ENCODE measurements at regions not wholly inside any gene's neighbourhood (a gene's known extent, or its start where the extent isn't known, plus 50 kb on each side); places are given as distances from the start of the nearest gene placed in this dataset.

DNA sequence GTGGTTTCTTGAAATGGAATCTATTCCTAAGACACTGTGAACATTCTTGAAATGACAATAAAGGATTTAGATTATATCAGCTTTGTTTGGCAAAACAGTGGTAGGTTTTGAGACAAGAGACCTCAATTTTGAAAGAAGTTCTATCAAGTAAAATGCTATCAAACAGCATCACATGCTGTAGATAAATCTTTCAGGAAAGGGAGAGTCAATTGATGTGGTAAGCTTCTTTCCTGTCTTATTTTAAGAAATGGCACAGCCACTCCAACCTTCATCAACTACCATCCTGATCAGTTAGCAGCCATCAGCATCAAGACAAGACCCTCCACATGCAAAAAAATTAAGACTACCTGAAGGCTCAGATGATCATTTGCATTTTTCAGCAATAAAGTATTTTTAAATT lies 495.4 kb downstream of the TRIB2 start:
- TF ChIP-seq, protein P1, sequence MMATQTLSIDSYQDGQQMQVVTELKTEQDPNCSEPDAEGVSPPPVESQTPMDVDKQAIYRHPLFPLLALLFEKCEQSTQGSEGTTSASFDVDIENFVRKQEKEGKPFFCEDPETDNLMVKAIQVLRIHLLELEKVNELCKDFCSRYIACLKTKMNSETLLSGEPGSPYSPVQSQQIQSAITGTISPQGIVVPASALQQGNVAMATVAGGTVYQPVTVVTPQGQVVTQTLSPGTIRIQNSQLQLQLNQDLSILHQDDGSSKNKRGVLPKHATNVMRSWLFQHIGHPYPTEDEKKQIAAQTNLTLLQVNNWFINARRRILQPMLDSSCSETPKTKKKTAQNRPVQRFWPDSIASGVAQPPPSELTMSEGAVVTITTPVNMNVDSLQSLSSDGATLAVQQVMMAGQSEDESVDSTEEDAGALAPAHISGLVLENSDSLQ (IDR thresholded peaks at IDR 0.05), result no peak
- TF ChIP-seq ELF4 (IDR thresholded peaks at IDR 0.05) (no peak), SP1 (IDR thresholded peaks at IDR 0.05) (no peak), FOXM1 (IDR thresholded peaks at IDR 0.05; ENCODE audit: borderline replicate concordance) (no peak), FOXK2 (IDR thresholded peaks at IDR 0.05) (no peak), SUZ12 (IDR thresholded peaks at IDR 0.05) (no peak), BHLHE40 (IDR thresholded peaks at IDR 0.05; ENCODE audit: borderline replicate concordance) (no peak), FOXA1 (IDR thresholded peaks at IDR 0.05) (no peak), TARDBP (IDR thresholded peaks at IDR 0.05) (no peak), L3MBTL2 (conservative IDR thresholded peaks at IDR 0.05) (no peak), ARNT (IDR thresholded peaks at IDR 0.05) (no peak), LEF1 (IDR thresholded peaks at IDR 0.05; ENCODE audit: borderline replicate concordance) (no peak), HDGF (IDR thresholded peaks at IDR 0.05; ENCODE audit: borderline replicate concordance) (no peak), NFRKB (IDR thresholded peaks at IDR 0.05) (no peak), CTBP1 (IDR thresholded peaks at IDR 0.05; ENCODE audit: borderline replicate concordance) (no peak)
- CTCF ChIA-PET, result no interaction called here
- DNase-seq (ENCODE audit: extremely low spot score), result no peak
- POLR2A ChIA-PET, result no interaction called here

DNA sequence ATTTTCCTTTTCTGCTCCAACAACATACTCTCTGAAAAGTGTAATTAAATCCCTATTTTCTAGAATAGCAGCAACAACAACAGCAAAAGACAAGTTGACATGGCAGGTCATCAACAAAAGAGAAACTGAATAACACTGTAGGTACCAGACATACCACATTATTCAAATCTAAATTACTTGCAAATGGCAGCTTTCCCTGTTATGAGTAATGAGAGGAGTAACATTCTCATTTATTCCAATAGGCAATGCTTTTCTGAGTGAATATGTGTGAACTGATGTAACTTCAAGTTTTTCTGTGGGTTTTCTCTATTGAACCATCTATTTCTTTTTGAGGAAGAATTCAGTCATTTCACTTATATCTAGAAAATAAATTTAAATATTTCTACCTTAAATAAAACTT lies 501.5 kb downstream of the TRIB2 start:
- TF ChIP-seq, protein P1 (IDR thresholded peaks at IDR 0.05), result no peak
- no peak for TF ChIP-seq NFRKB (IDR thresholded peaks at IDR 0.05)
- CTCF ChIA-PET, result no interaction called here
- POLR2A ChIA-PET, result no interaction called here
- no peak for DNase-seq (ENCODE audit: extremely low spot score)

DNA sequence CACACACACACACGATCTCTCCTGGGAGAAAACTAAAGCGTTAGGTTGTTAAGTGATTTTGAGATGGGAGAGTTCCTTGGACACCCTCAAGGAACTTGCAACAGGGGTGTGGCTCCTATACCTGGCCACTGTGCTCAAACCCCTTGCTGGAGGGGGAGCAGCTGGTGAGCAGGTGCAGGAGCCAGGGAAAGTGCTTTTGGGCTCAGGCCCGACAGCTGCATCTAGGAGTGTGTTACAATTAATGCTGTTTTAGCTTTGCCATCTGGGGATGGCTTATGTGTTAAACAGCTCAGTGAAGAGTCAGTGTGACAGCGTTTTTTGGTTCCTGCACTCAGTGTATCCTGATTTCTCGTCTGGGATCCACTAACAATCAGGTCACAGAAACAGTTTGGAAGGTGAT lies 510.8 kb downstream of the TRIB2 start:
- ChIA-PET CTCF (no interaction called here), POLR2A (no interaction called here)
- TF ChIP-seq ELF4 (IDR thresholded peaks at IDR 0.05) (no peak), BHLHE40 (IDR thresholded peaks at IDR 0.05; ENCODE audit: borderline replicate concordance) (no peak), SUZ12 (IDR thresholded peaks at IDR 0.05) (no peak), FOXM1 (IDR thresholded peaks at IDR 0.05; ENCODE audit: borderline replicate concordance) (no peak), TARDBP (IDR thresholded peaks at IDR 0.05) (no peak), SP1 (IDR thresholded peaks at IDR 0.05) (no peak), CTBP1 (IDR thresholded peaks at IDR 0.05; ENCODE audit: borderline replicate concordance) (no peak), ZNF384 (IDR thresholded peaks at IDR 0.05) (no peak), LEF1 (IDR thresholded peaks at IDR 0.05; ENCODE audit: borderline replicate concordance) (no peak), L3MBTL2 (conservative IDR thresholded peaks at IDR 0.05) (no peak), ARNT (IDR thresholded peaks at IDR 0.05) (no peak), FOXA1 (IDR thresholded peaks at IDR 0.05) (no peak), NFRKB (IDR thresholded peaks at IDR 0.05) (no peak), HDGF (IDR thresholded peaks at IDR 0.05; ENCODE audit: borderline replicate concordance) (no peak), FOXK2 (IDR thresholded peaks at IDR 0.05) (no peak)
- TF ChIP-seq, protein P1 (IDR thresholded peaks at IDR 0.05), result no peak
- no peak for DNase-seq (ENCODE audit: extremely low spot score)

DNA sequence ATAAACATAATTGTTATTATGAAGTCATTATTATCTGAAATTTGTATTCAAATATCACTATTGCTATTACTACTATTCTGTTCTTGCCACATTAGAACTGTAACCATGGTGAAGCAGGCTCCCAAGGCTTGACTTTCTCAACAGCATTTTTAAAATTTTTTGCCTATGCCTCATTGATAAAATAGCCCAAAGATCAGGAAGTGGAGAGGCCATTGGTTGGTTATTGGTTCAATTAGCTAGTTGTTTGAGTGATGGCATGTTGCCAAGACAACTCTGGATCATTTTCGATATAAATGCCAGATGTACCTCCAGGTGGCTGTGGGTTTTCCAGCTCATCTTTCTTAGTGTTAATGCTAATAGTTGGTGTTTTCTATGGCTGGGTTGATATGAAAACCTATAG lies 513.5 kb downstream of the TRIB2 start:
- ChIA-PET CTCF (no interaction called here), POLR2A (no interaction called here)
- no peak for TF ChIP-seq ELF4 (IDR thresholded peaks at IDR 0.05)
- no peak for TF ChIP-seq ZNF384 (IDR thresholded peaks at IDR 0.05)
- no peak for TF ChIP-seq HDGF (IDR thresholded peaks at IDR 0.05; ENCODE audit: borderline replicate concordance)
- TF ChIP-seq FOXK2 (IDR thresholded peaks at IDR 0.05), result no peak
- no peak for TF ChIP-seq LEF1 (IDR thresholded peaks at IDR 0.05; ENCODE audit: borderline replicate concordance)
- no peak for DNase-seq (ENCODE audit: extremely low spot score)

DNA sequence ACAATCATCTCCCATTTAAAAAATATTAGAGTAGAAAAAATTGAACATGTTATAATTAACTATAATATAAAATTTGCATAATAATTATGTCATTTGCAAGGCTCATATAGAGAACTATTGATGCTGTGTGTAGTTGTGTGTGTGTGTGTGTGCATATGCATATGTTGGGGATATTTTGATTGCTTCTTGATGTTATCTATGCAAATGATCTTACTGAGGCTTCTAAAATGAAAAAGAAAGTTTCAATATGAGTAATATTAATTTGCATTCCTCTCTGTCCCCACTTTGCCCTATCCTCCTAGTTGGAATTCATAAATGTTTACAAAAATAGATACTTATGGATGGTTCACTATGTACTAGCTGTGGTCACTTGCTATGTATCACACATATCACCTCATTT lies 523.3 kb downstream of the TRIB2 start:
- ChIA-PET POLR2A (no interaction called here), CTCF (no interaction called here)
- DNase-seq (ENCODE audit: extremely low spot score), result no peak
- TF ChIP-seq BHLHE40 (IDR thresholded peaks at IDR 0.05; ENCODE audit: borderline replicate concordance) (no peak), ZNF384 (IDR thresholded peaks at IDR 0.05) (no peak), FOXA1 (IDR thresholded peaks at IDR 0.05) (no peak), FOXK2 (IDR thresholded peaks at IDR 0.05) (no peak), SP1 (IDR thresholded peaks at IDR 0.05) (no peak), LEF1 (IDR thresholded peaks at IDR 0.05; ENCODE audit: borderline replicate concordance) (no peak), HDGF (IDR thresholded peaks at IDR 0.05; ENCODE audit: borderline replicate concordance) (no peak), ARNT (IDR thresholded peaks at IDR 0.05) (no peak), NFRKB (IDR thresholded peaks at IDR 0.05) (no peak), FOXM1 (IDR thresholded peaks at IDR 0.05; ENCODE audit: borderline replicate concordance) (no peak), SUZ12 (IDR thresholded peaks at IDR 0.05) (no peak), ELF4 (IDR thresholded peaks at IDR 0.05) (no peak), CTBP1 (IDR thresholded peaks at IDR 0.05; ENCODE audit: borderline replicate concordance) (no peak), L3MBTL2 (conservative IDR thresholded peaks at IDR 0.05) (no peak), TARDBP (IDR thresholded peaks at IDR 0.05) (no peak)
- TF ChIP-seq, protein P1 (IDR thresholded peaks at IDR 0.05), result no peak

DNA sequence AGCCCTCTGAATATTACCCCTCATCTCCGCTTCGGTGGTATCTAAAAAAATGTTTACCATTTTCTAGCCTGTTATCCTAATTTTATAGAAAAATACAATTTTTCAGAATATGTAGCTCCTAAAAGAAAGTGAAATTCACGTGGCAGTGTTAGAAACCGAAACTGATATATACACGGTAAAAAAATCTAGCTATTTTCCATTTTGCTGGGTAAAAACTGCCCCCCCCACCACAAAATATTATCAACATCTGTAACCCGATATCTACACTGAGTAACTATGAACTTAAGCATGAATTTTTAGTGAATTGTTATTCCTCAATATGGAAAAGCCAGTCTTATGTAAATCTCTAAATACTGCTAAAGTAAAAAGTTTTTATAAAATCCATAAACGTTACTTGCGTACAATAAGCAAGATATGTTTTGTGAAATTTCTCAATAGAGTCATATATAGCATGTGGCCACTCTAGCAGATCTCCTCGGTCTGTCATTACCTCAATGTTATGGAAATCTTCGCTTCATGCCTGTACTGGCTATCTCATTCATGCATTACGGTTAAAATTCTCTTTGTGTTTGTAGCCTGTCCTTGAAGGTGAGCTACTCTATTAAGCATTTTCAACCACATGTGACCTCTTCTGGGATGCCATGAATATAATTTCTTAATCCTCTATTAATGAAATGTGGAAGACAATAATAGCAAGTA lies 524.2 kb downstream of the TRIB2 start:
- POLR2A ChIA-PET, result no interaction called here
- TF ChIP-seq SP1 (IDR thresholded peaks at IDR 0.05), result no peak
- TF ChIP-seq ELF4 (IDR thresholded peaks at IDR 0.05), result no peak
- TF ChIP-seq L3MBTL2 (conservative IDR thresholded peaks at IDR 0.05), result no peak
- TF ChIP-seq HDGF (IDR thresholded peaks at IDR 0.05; ENCODE audit: borderline replicate concordance), result no peak
- TF ChIP-seq FOXK2 (IDR thresholded peaks at IDR 0.05), result no peak
- TF ChIP-seq NFRKB (IDR thresholded peaks at IDR 0.05), result no peak
- no peak for TF ChIP-seq ZNF384 (IDR thresholded peaks at IDR 0.05)
- DNase-seq (ENCODE audit: extremely low spot score), result no peak
- CTCF ChIA-PET, result no interaction called here

All from HEK293T (cell line).